Neural cell (in vitro differentiated cells): ENCODE measurements at regions not wholly inside any gene's neighbourhood (a gene's known extent, or its start where the extent isn't known, plus 50 kb on each side); places are given as distances from the start of the nearest gene placed in this dataset.

ENCODE experiments used
- H2AFZ ChIP-seq: fragments of 200-600, 300-800 bp; sonication (generic), shearing (Covaris generic); 2 replicates; pipeline ENCODE4 v1.6.0; 2014; ENCODE audit warnings: low read depth, mild to moderate bottlenecking, antibody characterized with exemption, low read length, moderate library complexity
- H3F3A ChIP-seq: fragments of 200-600 bp; shearing (Covaris generic); 2 replicates; pipeline ENCODE4 v1.6.1; 2016; ENCODE audit warnings: mild to moderate bottlenecking, moderate library complexity, mixed read lengths, antibody characterized with exemption, low read length; ENCODE audit not compliant: insufficient read depth, poor library complexity, severe bottlenecking
- H3K27ac ChIP-seq: fragments of 200-600, 300-800 bp; sonication (generic), shearing (Covaris generic); 2 replicates; pipeline ENCODE4 v1.5.1; 2014; ENCODE audit warnings: mild to moderate bottlenecking, low read length, moderate library complexity
- H3K27me3 ChIP-seq: fragments of 300-800, 200-600 bp; sonication (generic), shearing (Covaris generic); 2 replicates; pipeline ENCODE4 v1.6.0; 2014; ENCODE audit warnings: mild to moderate bottlenecking, low read depth, low read length, moderate library complexity; ENCODE audit not compliant: insufficient read depth
- H3K36me3 ChIP-seq: fragments of 300-800, 200-600 bp; sonication (generic), shearing (Covaris generic); 2 replicates; pipeline ENCODE4 v1.5.1; 2014; ENCODE audit warnings: mild to moderate bottlenecking, antibody characterized with exemption, low read length, moderate library complexity; ENCODE audit not compliant: insufficient read depth
- H3K4me2 ChIP-seq: fragments of 300-800, 200-600 bp; sonication (generic), shearing (Covaris generic); 2 replicates; pipeline ENCODE4 v1.6.0; 2014; ENCODE audit warnings: mild to moderate bottlenecking, low read length
- H3K4me3 ChIP-seq: fragments of 300-800, 200-600 bp; sonication (generic), shearing (Covaris generic); 2 replicates; pipeline ENCODE4 v1.5.1; 2014; ENCODE audit warnings: mild to moderate bottlenecking, low read length, moderate library complexity
- H3K79me2 ChIP-seq: fragments of 200-600 bp; shearing (Covaris generic); replicated peaks from 2 replicates; pipeline ENCODE4 v1.6.0; 2014; ENCODE audit warnings: mild to moderate bottlenecking, low read length, moderate library complexity; ENCODE audit not compliant: insufficient read depth
- H3K9ac ChIP-seq: fragments of 300-800, 200-600 bp; sonication (generic), shearing (Covaris generic); 2 replicates; pipeline ENCODE4 v1.6.1; 2016; ENCODE audit warnings: mild to moderate bottlenecking, low read length, mixed read lengths
- H3K9me2 ChIP-seq: fragments of 200-600 bp; shearing (Covaris generic); 2 replicates; pipeline ENCODE4 v1.6.1; 2016; ENCODE audit warnings: mild to moderate bottlenecking, low read length, mixed read lengths; ENCODE audit not compliant: insufficient read depth
- H3K9me3 ChIP-seq: fragments of 200-600, 300-800 bp; sonication (generic), shearing (Covaris generic); 2 replicates; pipeline ENCODE4 v1.6.1; 2016; ENCODE audit warnings: mild to moderate bottlenecking, mixed run types, low read length, moderate library complexity, mixed read lengths
- H4K20me1 ChIP-seq: fragments of 200-600 bp; shearing (Covaris generic); 2 replicates; pipeline ENCODE4 v1.6.1; 2016; ENCODE audit warnings: mild to moderate bottlenecking, mixed run types; ENCODE audit not compliant: insufficient read depth
- EP300 ChIP-seq: fragments of 450-650 bp; conservative IDR thresholded peaks from 2 replicates; pipeline ENCODE4 v1.6.1; 2014; ENCODE audit warnings: antibody characterized with exemption, mild to moderate bottlenecking, moderate library complexity; ENCODE audit not compliant: poor library complexity, severe bottlenecking
- EZH2 ChIP-seq: fragments of 200-600, 300-800 bp; shearing (Covaris generic), sonication (generic); IDR thresholded peaks from 2 replicates; pipeline ENCODE4 v1.6.1; 2014; ENCODE audit warnings: antibody characterized with exemption, low read length, borderline replicate concordance, mild to moderate bottlenecking; ENCODE audit not compliant: insufficient read depth, poor library complexity, severe bottlenecking
- MXI1 ChIP-seq: fragments of 450-650 bp; conservative IDR thresholded peaks from 2 replicates; pipeline ENCODE4 v1.6.1; 2014; ENCODE audit warnings: antibody characterized with exemption, mild to moderate bottlenecking; ENCODE audit not compliant: poor library complexity, severe bottlenecking
- POLR2AphosphoS5 ChIP-seq: IDR thresholded peaks from 2 replicates; pipeline ENCODE4 v1.6.1; 2012
- RAD21 ChIP-seq: fragments of 450-650 bp; conservative IDR thresholded peaks from 2 replicates; pipeline ENCODE4 v1.6.1; 2014; ENCODE audit warnings: antibody characterized with exemption, mild to moderate bottlenecking, moderate library complexity
- SMC3 ChIP-seq: fragments of 450-650 bp; conservative IDR thresholded peaks from 2 replicates; pipeline ENCODE4 v1.6.1; 2014; ENCODE audit warnings: antibody characterized with exemption, mild to moderate bottlenecking, moderate library complexity; ENCODE audit not compliant: poor library complexity
- TAF1 ChIP-seq: IDR thresholded peaks from 2 replicates; pipeline ENCODE4 v1.6.1; 2012; ENCODE audit warnings: low read depth
- TF ChIP-seq, protein P1 (sequence below): fragments of 450-650 bp; IDR thresholded peaks from 2 replicates; pipeline ENCODE4 v1.5.1; 2014; ENCODE audit warnings: antibody characterized with exemption, mild to moderate bottlenecking, moderate library complexity; ENCODE audit not compliant: poor library complexity, severe bottlenecking
- TF ChIP-seq, protein P2 (sequence below): IDR thresholded peaks from 2 replicates; pipeline ENCODE4 v1.6.1; 2012; ENCODE audit warnings: borderline replicate concordance

DNA sequence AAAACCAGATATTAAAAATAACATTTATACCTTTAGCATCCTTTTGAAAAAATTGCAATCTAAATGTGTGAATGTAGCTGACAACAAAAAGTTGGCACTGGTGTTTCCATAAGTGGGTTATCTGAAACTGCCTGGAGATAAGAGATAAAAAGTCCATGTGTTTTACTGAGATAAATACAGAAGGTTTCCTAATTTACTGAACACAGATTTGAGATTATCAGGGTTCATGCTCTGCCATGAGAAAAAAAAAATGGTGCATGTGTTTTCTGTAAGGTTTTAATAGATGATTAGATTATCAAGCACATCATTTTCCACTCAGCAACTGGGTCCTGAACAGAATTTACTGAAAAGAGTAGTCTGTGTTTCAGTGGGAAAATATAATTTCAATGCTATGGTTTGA, 326.2 kb upstream of the SLIT2 start:
- no peak overlapping the region for H3K27ac ChIP-seq
- no peaks in the 10 kb centered on the region for H4K20me1 ChIP-seq
- no peaks in the 10 kb centered on the region for H3K27me3 ChIP-seq
- no peaks in the 10 kb centered on the region for H3K9me3 ChIP-seq
- no peaks in the 10 kb centered on the region for H3K36me3 ChIP-seq
- no peak overlapping the region for H3K4me3 ChIP-seq
- no peak overlapping the region for H3K4me2 ChIP-seq
- no peaks in the 10 kb centered on the region for H3F3A ChIP-seq
- TF ChIP-seq EP300 (no peak), POLR2AphosphoS5 (no peak), MXI1 (no peak), SMC3 (no peak), TAF1 (no peak), RAD21 (no peak), EZH2 (no peak)
- TF ChIP-seq, protein P1, sequence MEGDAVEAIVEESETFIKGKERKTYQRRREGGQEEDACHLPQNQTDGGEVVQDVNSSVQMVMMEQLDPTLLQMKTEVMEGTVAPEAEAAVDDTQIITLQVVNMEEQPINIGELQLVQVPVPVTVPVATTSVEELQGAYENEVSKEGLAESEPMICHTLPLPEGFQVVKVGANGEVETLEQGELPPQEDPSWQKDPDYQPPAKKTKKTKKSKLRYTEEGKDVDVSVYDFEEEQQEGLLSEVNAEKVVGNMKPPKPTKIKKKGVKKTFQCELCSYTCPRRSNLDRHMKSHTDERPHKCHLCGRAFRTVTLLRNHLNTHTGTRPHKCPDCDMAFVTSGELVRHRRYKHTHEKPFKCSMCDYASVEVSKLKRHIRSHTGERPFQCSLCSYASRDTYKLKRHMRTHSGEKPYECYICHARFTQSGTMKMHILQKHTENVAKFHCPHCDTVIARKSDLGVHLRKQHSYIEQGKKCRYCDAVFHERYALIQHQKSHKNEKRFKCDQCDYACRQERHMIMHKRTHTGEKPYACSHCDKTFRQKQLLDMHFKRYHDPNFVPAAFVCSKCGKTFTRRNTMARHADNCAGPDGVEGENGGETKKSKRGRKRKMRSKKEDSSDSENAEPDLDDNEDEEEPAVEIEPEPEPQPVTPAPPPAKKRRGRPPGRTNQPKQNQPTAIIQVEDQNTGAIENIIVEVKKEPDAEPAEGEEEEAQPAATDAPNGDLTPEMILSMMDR: no peak
- TF ChIP-seq, protein P2, sequence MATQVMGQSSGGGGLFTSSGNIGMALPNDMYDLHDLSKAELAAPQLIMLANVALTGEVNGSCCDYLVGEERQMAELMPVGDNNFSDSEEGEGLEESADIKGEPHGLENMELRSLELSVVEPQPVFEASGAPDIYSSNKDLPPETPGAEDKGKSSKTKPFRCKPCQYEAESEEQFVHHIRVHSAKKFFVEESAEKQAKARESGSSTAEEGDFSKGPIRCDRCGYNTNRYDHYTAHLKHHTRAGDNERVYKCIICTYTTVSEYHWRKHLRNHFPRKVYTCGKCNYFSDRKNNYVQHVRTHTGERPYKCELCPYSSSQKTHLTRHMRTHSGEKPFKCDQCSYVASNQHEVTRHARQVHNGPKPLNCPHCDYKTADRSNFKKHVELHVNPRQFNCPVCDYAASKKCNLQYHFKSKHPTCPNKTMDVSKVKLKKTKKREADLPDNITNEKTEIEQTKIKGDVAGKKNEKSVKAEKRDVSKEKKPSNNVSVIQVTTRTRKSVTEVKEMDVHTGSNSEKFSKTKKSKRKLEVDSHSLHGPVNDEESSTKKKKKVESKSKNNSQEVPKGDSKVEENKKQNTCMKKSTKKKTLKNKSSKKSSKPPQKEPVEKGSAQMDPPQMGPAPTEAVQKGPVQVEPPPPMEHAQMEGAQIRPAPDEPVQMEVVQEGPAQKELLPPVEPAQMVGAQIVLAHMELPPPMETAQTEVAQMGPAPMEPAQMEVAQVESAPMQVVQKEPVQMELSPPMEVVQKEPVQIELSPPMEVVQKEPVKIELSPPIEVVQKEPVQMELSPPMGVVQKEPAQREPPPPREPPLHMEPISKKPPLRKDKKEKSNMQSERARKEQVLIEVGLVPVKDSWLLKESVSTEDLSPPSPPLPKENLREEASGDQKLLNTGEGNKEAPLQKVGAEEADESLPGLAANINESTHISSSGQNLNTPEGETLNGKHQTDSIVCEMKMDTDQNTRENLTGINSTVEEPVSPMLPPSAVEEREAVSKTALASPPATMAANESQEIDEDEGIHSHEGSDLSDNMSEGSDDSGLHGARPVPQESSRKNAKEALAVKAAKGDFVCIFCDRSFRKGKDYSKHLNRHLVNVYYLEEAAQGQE: no peak
- H3K9ac ChIP-seq: no peak overlapping the region
- no peaks in the 10 kb centered on the region for H3K79me2 ChIP-seq
- H2AFZ ChIP-seq: no peak overlapping the region
- H3K9me2 ChIP-seq: no peaks in the 10 kb centered on the region

DNA sequence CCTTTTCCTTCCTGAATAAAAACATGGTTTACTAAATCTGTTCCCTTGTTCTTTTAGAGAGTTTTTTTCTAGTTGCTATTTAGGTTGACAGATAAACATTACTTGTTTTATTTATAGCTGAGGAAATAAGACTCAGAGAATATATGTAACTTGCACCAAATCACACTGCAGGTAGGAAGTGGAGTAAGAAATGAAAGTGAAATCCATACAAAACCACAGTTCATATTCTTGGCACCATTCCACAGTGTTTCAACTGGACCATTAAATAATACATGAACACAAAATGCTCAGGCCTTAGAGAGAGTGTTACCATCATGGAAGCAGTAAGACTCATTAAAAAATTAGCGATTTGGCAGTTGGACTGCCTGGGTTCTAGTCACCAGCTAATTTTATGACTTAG, 326.9 kb upstream of the SLIT2 start:
- H3K27ac ChIP-seq: no peak overlapping the region
- TF ChIP-seq, protein P2: no peak
- TF ChIP-seq SMC3: no peak
- TF ChIP-seq, protein P1: no peak
- TF ChIP-seq EP300: no peak
- no peak for TF ChIP-seq MXI1
- no peak for TF ChIP-seq POLR2AphosphoS5
- no peak for TF ChIP-seq EZH2
- TF ChIP-seq RAD21: no peak
- no peak for TF ChIP-seq TAF1
- no peak overlapping the region for H3K9ac ChIP-seq
- no peak overlapping the region for H2AFZ ChIP-seq
- no peaks in the 10 kb centered on the region for H3K79me2 ChIP-seq
- no peak overlapping the region for H3K4me3 ChIP-seq
- no peaks in the 10 kb centered on the region for H4K20me1 ChIP-seq
- no peaks in the 10 kb centered on the region for H3K9me2 ChIP-seq
- no peaks in the 10 kb centered on the region for H3F3A ChIP-seq
- no peak overlapping the region for H3K4me2 ChIP-seq
- H3K36me3 ChIP-seq: no peaks in the 10 kb centered on the region
- no peaks in the 10 kb centered on the region for H3K9me3 ChIP-seq
- H3K27me3 ChIP-seq: no peaks in the 10 kb centered on the region
